ENCODE measurements at regions not wholly inside any gene's neighbourhood (a gene's known extent, or its start where the extent isn't known, plus 50 kb on each side); places are given as distances from the start of the nearest gene placed in this dataset.
"Not testable (repeated sequence)": the region's sequence is repeated elsewhere in the genome, so short reads cannot be mapped to it uniquely, and the experiment has no call there.

DNA sequence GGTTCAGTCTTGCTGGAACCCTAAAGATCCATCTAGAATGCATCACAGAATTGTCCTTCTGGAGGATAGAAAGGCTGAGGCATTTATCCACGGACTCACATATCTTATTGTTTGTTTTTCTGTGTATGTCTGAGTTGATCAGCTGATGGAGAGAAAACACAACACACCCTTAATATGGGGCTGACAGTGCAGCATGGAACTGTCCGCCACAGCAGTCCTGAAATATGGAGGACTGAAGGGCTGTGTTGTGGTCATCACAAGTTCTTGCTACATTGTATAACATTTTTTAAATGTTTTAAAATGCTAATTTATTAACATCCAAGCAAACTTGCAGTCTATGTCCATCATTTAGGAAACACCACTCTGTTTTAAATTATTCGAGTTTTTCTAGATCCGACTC is 448.9 kb upstream of the ERCC4 start:
- DNase-seq: no peak

GRCh38 chr16:13478991-13479390 is 441.0 kb upstream of the ERCC4 start:
- no peak for DNase-seq

DNA sequence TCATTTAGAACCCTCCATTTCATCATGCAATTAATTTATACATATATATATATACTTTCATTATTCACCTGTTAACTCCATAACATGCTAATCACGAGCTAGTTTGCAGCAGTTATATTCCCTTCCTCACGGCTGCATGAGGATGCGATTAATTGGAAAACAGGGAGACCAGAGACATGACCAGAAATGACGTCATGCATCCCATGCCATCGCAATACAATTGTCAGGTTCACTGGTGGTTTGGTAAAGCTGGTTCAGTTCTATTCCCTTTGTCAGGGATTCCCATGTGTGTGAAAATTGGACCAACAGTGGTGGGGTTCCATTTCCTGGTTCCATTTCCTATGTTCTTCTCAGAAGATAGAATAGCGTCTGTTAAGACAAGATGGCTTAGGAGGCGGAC is 440.4 kb upstream of the ERCC4 start:
- no peak for DNase-seq

- DNase-seq: no peak
Observed at GRCh38 chr16:13480801-13481200, 439.2 kb upstream of the ERCC4 start.

DNA sequence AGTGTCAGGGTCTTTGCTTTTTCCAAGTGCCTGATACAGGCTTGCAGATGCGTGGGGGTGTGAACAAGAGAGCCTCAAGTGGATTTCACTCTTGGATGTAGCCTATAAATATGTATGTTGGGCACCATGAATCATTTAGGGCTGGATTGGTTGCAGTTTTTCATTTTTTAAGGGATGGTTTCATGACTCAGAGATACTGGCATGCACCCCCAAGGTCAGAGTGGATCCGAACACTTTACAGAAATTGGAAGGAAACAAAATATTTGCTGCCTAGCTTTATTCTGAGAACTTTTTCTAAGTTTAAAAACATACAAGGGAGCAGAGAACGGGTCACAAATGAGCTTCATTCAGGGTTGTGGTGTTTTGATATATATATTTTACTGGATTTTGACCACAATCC is 436.8 kb upstream of the ERCC4 start:
- no peak for DNase-seq

DNA sequence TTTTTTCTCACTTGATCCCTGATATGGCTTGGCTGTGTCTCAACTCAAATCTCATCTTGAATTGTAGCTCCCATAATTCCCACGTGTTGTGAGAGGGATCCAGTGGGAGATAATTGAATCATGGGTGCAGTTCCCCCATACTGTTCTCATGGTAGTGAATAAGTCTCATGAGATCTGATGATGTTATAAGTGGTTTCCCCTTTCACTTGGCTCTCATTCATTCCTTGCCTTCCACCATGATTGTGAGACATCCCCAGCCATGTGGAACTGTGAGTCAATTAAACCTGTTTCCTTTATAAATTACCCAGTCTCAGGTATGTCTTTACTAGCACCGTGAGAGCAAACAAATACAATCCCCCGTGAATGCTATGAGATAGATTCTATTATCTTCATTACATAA is 430.5 kb upstream of the ERCC4 start:
- not testable (repeated sequence) for DNase-seq

- no peak for DNase-seq
Observed at GRCh38 chr16:13492046-13492445, 427.9 kb upstream of the ERCC4 start.

- DNase-seq: no peak
Observed at GRCh38 chr16:13503960-13504635, 415.9 kb upstream of the ERCC4 start.

DNA sequence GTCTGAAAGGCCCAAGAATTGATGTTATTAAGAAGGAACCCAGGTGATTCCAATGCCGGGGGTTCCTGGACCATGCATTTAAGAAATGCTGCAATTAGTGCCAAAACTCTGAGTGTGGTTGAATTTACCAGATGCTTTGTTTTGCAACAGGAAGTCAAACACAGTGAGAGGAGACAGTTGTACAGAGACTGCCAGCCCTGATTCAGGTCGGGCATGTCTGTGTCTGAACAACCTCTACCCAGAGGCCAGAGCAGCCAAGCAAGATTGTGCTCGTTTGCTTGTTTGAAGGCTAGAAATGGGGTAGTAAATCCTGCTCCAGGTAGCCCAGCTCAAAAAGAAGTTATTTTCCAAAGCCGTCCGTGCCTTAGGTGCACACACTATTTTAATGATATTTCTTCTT is 412.4 kb upstream of the ERCC4 start:
- no peak for DNase-seq

DNA sequence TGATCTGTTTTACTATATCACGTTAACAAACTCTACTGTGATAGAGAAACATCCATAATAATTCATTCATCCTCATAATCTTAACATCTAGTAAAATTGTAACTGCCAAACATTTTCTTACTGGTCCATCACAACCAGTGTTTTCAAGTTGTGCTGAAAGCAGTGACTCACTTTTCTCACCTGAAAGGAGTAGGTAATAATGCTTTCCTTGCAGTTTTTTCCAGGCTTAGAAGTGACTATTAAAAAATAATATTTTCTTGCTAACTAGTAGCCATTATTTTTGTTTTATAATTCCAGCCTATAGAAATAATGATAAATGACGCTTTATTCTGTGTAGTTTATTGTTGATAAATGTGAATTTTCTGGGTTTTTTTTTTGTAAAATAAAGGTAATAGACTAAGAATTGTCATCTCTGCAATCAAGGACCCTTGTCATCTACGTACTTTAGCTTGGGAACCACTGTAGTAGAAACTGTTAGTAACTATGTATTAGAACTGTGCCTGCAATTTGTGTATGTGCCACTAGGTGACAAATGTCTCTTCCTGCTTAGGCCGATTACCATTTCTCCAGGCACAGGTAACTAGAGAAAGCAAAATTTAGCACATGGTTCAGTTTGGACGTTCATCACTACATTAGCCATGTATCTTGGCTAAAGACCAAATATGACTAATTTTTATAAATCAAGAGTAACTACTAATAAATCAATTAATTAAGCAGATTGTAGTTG is 409.4 kb upstream of the ERCC4 start:
- no peak for DNase-seq

DNA sequence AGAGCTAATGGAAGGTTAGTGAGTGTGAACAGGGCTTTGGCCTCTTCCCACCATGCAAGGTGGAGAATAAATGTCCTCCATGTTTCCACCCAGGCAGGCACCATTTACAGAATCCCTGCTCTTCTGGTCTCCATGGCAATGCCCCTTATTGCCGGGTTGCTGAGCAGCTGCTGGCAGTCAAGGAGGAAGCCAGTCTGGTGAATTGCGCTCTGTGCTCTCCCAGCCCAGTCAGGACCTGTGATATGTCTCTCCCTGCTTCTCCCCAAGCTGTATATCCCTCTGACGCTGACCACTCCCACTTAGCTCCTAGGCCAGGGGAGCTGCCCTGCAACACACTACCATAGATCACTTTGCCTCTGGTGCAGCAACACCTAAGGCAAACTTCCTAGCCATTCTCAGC is 402.1 kb upstream of the ERCC4 start:
- DNase-seq: no peak

DNA sequence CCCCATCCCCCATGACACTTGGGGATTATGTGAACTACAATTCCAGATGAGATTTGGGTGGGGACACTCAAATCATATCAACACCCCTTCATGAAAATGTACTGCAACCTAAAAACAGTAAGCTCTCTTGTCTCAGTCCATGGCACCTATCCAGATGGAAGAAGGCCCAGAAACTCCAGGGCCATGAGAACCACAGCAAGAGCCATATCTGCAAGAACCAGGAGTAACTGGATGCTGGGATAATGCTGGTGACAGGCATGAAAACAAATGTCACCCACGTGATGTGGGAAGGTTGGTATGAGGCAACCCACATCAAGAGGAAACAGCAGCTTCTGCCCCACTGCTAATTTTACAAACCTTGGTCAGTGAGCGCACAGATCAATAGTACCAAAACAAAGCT is 400.1 kb upstream of the ERCC4 start:
- DNase-seq: no peak

DNA sequence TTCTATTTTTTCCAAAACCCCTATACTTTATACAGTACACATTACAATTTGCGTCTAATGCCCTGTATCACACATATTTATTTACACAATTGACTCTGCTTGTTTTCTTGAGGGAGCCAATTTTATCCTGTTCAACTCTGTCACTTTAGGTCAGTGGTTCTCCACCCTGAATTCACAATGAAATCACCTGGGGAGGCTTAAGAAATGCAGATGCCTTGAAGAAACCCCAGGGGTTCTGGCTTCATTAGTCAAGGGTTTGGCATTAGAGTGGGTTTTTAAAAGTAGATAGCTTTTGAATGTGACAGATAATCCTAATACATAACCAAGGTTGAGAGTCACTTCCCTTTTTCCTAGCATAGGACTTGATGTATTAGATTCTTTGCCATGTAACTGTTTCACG is 398.6 kb upstream of the ERCC4 start:
- DNase-seq: no peak

DNA sequence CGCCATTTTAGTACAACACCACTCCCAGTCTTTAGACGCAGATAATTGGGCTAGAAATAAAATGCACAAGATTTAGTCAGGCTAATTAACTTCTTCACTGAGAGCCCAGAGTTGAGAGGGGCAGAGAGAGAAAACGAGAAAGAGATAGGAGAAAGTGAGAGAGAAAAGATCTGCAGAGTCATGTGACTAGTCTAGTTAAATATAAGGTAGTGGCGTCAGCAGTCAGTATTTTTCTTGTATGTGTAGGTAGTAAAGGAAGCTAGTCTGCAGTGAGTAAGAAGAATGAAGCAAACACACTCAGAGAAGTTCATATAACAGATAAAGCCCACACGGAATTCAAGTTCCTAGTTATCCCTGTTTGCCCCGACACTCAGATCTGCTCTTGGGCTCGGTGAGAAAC is 392.6 kb upstream of the ERCC4 start:
- no peak for DNase-seq

- no peak for DNase-seq
Observed at GRCh38 chr16:13528691-13529090, 391.3 kb upstream of the ERCC4 start.

DNA sequence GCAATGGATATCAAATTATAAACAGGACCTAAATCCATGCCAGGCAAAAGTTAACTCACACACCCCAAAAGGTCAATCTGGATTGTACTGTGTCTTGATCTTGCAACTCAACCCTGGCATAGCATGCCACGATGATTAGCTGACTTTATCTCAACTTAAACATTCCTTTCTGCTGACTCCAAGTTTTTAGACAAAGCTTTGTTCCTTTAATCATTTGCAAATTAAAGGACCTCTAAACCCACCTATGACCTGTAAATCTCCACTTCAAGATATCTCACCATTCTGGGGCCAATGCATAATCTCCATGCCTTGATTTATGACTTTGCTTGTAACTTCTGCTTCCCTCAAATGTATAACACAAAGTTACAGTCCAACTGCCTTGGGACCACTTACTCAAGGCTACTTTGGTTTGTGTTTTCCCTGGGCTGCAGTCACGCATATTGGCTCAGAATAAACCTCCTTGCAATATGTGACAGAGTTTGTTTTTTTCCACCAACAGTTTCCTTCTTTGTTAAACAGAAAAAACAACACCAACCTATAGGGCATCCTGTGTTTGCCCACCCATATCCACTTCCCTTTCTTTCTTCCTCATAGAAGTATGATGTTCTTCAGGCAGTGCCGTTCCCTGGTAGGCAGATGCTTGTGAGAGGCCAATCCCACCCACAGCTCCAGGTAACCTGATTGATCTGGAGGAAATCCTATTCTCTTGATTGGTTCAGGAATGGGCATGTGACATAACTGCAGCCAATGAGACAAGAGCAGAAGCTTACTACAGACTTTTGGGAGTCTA is 390.6 kb upstream of the ERCC4 start:
- DNase-seq: no peak

DNA sequence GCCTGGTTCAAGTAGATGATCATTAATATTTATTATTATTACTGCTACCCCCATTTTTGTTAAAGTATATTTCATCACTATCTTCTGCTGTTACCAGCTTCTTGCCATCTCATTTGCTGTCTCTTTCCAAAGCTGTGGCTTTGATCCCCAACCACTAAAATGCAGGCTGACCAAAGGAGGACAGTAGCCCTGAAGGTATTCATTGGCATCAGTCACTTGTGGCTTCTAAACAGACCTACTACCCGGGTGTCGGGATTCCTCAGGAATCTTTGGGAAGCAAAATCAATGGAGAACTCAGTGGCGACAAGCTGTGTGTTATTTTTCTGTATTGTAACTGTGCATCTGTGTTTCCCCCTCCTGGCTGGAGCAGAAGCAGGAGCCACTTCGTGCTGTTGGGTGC is 379.2 kb upstream of the ERCC4 start:
- DNase-seq: no peak

DNA sequence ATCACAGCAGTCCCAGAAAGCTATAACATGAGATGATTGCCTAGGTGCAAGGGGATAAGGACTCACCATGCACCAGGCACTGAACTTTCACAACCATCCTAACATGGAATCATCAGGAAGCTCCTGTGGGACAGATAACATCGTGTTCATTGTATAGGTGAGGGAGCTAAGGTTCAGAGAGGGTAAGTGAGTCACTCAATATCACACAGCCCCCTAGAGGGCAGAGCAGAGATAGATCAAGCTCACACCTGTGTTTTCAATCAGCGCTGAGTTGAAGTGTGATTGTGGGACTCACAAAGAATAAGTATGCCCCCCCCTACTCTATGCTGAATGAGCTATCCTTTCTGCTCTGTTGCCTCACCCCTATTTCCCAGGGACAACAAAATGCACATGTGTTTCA is 377.7 kb upstream of the ERCC4 start:
- DNase-seq: no peak

DNA sequence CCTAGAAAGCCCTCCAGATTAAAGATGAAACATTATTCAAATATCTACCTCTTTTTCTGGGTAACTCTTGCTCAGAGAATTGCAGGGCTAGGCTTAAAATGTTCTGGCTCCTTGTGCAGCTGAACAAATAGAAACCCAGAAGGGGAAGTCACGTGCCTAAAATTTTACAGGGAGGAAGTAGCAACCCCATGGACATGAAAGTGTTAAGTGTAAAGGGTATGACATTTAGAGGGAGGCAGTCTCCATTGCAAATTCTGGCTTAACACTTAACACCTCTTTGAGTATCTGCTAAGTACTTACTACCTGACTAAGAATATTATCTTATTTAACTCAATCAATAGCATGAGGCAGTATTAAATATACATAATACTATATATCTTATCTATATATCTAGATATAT is 376.1 kb upstream of the ERCC4 start:
- DNase-seq: no peak

DNA sequence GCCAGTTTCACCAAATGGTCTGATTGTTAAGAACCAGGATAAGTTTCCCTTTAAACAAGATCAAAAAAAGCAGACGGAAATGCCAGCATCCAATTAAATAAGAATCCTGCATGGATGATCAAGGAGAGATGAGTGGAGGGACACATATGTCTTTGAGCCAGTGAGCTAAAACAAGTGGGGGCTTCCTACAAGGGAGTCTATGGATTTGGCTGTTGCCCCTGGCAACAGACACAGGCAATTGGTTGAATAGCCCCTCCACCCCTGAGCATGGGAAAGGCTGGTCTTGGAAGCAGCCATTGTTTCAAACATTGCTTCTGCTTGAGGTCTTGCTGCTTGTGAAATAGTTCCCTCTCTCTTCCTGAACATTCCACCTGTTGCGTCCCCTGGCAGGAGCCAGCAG is 374.7 kb upstream of the ERCC4 start:
- no peak for DNase-seq

GRCh38 chr16:13550254-13550653 is 369.7 kb upstream of the ERCC4 start:
- no peak for DNase-seq

GRCh38 chr16:13552062-13552959 is 367.6 kb upstream of the ERCC4 start:
- no peak for DNase-seq

DNA sequence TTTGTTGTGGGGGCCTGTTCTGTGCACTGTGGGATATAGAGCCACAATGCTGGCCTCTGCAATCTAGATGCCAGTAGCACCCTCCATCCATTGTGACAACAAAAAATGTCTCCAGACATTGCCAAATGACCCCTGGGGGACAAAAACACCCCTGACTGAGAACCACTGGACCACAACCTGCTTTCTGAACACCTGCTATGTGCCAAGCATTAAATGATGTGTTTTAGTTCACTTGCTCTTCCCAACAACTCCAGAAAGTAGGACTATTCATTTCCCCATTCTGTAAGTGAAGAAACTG is 367.0 kb upstream of the ERCC4 start:
- DNase-seq: no peak

Data from effector CD8-positive, alpha-beta T cell (primary cell).